NCI-H2171 treated with DMSO at 0.1 percent for 48 hours (cell line): ENCODE measurements at regions not wholly inside any gene's neighbourhood (a gene's known extent, or its start where the extent isn't known, plus 50 kb on each side); places are given as distances from the start of the nearest gene placed in this dataset.
"Not testable (repeated sequence)": the region's sequence is repeated elsewhere in the genome, so short reads cannot be mapped to it uniquely, and the experiment has no call there.

ENCODE experiments used
- DNase-seq: peaks from one replicate; lab custom pipeline; 2025; lab: John Stamatoyannopoulos, UW

DNA sequence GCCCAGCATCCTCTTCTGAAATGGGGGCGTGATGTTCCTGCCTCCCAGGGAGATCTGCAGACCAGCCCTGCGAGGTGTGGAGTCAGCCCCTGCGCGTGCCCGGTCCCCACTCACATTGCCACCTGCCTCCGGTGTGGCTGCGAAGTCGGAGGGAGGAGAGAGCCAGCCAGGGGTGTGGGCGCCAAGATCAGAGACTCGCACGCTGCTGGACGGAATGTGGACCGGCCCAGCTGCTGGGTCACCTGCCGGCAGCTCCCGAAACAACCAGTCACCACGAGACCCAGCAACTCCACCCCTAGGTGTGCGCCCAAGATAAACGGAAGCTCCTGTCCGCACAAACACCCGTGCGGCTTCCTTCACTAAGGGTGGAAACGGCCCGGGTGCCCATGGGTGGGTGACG, 51.1 kb upstream of the EGFL7 start:
- no peak for DNase-seq

DNA sequence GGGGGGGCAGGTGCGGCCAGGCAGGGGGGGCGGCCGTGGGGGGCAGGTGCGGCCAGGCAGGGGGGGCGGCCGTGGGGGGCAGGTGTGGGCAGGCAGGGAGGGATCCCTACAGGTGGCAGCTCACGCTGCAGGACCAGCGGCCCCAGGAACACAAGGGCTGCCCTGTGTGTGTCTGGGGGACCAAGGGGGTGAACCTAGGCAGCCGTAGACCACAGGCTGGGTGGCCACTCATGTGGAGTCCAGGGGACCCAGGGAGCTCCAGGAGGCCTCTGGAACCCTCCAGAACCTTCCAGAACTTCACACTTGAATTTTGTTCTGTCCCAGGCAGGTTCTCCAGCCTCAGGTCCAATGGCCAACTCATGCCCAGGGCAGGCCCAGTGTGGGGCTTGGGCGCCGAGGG, 51.6 kb upstream of the EGFL7 start:
- DNase-seq: no peak

DNA sequence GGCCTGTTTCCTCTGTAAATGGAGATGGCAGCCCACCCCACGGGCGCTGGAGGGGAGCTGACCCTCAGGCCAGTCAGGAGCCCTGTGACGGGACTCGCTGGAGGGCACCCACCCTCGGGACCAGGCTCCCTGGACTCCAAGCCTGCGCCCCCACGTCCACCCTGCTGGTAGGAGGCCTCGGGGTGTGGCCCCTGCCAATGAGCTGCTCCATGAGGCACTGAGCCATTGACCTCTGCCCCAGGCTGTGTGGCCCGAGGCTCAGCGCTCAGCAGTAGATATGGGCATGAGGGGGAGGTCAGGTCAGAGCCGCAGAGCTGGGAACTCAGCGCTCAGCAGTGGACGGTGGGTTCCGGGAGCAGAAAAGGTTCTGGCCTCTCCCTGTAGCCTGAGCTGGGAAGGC, 52.3 kb upstream of the EGFL7 start:
- no peak for DNase-seq

DNA sequence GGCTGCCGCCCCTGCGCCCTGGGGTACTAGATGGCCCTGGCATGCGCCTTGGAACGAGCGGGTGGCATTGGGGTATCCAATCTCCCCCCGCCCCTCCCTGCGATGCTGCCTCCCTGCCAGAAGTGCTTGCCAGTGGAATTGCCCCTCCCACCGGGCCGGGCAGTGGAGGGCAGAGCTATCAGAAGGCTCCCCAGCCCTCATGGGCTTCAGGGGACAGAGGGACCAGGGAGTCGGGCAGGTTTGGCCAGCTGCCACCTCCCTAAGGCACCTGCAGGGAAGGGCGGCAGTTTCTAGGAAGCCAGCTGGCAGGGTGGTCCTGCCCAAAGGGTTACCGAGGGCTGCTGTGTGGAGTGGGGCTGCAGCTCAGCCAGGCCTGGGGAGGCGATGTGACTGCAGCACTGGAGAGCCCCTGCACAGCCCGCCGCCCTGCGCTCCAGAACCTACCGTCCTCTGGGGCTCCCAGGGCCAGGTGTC, 52.8 kb upstream of the EGFL7 start:
- peak; percentile 76 for DNase-seq

DNA sequence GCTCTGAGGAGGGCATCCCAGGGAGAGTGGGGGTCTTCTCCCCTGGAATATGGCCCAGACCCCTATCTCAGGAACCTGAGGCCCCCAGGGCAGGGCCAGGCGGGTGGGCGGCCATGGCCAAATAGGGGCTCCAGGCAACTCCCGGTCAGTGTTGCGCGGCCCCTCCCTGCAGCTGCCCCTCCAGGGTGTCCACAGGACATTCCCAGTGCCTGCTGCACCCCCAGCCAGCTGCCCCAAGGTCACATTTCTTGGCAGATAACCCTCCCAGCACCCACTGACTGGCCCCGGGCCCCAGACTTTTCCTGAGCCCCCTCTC, 53.6 kb upstream of the EGFL7 start:
- DNase-seq: no peak

DNA sequence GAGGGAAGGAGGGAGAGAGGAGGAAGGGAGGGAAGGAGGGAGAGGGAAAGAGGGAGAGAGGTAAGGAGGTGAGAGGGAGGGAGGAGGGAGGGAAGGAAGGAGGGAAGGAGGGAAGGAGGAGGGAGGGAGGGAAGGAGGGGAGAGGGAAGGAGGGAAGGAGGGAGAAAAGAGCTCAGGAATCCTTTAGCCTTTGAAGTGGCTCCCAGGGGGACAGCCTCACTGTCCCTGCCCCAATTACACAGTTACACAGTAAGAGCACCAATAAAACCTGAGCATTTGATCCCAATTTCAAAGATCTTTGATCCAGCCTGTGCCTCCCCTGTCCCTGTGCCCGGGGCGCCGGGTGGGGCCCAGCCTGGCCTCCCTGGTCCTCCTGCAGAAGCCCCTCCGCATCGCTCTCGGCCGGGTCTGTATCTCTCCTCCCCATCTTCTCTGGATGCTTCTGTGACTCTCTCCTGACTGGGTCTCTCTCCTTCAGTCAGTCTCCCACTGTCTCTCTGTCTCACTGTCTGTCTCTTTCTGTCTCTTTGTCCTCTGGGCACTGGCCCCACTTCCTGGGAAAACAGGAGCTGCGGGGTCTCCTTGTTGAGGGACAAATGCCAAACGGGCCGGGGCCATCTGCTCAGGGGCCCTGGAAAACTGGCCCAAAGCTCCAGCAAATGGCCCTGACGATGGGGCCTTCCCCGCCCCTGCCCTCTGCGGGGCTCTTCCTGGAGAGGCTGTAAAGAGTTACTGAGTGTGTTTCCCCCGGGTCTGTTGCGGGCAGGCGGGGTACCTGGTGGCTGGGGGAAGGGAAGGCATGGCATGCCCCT, 54.2 kb upstream of the EGFL7 start:
- DNase-seq: peak; percentile 48

DNA sequence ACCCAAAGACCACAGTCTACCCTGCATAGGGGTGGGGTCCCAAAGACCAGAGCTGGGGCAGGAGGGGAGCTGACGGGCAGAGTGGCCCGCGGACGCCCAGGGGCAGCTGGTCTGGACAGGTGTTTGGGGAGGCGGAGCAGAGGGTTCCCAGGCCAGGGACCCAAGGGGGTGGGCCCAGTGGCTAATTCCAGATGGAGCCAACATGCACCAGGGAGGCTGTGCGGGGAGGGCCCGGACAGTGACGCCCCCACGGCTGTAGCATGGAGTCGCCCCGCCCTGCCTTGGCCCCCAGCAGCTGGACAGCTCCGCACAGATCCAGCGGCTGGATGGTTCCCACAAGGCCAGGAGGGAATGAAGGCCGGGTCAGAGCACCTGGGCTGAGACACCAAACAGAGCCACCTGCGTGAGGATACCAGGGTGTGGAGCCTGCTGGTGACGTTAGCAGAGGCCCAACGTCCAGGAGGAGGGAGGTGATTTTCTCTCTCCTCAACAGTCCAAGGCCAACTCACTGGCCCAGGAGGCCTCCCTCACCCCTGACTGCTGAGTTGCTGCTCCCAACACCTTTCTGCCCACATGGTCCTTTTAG, 55.3 kb upstream of the EGFL7 start:
- no peak for DNase-seq

DNA sequence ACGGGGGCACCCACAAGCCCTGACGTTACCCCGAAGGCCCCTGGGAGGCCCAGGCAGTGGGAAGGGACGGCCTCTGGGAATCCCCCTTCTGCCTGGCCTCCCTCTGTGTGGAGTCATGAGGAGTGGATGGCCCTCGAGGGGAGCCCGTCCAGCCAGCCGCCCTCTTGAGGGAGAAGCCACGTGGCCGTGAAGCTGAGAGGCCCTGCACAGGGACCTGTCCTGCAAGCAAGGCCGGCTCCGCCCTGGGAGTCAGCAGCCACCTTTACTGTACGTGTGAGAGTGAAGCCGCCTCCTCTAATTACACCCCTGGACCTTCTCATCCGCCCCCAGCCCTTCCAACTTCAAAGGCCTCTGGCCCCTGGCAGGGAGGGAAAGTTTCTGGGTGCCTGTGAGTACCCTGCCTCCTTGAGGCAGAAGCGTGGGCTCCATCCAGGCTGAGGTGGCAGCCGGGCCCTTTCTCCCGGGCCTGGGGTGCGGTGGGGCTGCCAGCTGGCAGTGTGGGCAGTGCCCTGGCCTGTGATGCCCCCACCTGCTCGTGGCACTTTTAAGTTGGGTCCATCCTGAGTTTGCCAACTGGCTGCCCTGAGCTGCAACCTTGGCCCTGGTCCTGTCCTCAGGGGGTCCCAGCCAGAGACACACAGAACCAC, 55.9 kb upstream of the EGFL7 start:
- DNase-seq: no peak

DNA sequence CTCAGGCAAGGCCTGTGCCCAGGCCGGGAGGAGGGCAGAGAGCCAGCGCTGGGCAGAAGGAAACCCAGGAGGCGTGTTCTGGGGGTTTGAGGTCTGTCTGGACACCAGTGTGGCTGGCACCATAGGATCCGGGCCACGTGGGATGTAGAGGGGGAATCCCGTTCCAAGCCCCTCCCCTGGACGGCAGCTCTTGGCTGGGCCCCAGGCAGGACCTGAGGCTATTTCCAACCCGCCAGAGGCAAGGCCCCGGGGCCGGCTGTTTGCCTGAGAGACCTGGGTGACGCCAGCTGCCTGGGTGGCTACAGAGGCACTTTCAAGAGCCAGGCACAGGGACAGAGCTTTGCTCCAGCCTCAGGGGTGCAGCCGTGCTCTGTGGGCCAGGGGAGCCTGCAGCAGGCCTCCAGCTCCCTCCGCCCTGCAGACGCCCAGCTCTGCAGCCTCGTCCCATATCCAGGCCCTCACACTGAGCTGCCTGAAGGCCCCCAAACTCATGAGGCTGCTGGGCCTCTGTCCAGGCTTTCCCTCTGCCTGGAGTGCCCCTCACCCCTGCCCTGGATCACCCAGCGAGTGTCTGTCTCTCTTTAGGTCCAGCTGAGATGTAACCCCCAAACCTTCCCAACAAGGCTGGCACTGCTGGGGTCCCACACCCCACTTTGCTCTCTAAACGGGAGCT, 56.6 kb upstream of the EGFL7 start:
- DNase-seq: no peak

DNA sequence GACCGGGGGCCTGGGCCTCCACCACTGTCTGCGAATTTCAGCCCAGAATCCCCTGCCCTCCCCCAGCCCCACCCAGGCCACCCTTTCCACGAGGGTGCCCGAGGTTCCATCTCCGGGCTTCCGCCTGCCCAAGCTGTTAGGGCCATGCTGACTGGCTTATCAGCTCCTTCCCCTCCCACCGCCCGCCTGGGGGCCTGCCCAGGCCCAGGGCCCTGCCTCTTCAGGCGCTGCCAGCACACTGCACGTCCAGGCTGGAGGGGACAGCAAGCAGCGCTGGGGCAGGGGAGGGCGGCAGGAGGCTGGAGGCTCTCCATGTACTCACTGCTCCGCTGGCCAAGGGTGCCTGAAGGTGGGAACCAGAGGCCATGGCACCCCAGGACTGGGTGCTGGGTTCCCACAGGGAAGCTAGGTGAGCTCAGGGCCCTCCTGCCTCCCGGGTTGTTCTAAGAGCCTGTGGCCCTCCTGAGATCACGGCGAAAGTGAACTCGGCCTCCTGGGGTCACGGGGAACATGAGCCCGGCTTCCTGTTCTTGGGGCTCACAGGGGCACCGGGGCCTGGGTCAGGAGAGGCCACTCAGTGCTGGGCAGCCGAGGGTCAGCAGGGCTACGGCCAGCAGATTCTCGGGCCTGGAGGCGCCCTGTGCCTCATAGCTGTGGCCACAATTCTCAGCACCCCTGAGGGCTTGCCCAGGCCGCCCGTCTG, 57.7 kb upstream of the EGFL7 start:
- DNase-seq: no peak

DNA sequence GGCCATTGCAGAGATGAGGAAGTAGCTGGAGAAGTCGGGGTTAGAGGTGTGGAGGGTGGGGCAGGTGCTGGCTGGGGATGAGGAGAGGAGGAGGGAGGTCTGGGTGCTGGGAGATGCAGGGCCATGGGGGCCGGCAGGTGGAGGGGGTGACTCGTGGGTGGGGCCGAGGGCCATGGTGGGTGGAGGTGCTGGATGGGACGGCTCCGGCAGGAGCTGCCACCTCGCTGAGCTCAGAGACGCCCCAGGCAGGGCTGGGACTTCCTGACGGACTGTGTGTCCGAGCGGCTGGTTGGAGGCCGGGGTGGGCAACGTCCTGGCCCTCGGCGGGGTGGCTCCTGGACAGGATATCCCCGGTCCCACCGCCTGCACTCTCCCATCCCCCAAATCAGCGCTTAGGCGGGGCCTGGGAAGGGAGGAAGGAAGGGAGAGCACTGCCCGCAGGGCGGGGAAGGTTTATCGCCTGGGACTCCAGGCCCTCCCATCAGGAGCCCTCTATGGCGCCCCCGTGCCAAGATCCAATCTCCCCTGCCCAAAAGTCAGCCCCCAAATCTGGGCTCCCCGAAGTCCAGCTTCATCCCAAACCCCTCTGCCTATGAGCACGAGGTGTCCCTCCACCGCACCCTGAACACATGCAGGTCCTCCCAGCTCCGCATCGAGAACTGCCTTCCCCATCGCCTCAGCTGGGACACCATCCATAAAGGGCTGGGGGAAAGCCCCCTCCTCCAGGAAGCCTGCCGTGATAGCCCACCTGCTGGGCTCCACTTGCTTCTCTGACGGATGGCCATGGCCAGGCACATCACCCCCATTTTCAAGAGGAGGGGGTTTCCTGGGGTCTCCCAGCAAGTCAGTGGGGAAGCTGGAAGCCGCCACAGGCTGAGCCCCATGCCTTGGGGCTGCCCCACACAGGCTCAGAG, 58.3 kb upstream of the NOTCH1 start:
- DNase-seq: no peak

DNA sequence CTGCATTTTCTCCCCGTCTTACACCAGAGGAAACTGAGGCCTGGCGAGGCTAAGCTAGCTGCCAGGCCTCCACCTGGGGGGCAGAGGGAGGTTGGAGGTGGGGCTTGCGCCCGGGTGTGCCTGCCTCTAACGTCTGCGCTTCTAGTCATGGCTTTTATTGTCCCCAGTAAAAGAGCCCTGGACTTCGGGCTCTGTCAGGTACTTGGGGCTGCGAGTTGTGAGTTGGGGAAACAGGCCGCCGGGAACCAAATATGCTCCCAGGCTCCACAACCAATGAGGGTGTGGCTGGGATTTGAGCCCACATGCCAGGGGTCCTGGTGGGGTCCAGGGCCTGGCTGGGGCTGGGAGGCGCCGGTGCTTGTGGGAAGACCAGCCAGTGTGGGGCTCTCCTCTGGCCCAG, 57.4 kb upstream of the NOTCH1 start:
- DNase-seq: no peak

DNA sequence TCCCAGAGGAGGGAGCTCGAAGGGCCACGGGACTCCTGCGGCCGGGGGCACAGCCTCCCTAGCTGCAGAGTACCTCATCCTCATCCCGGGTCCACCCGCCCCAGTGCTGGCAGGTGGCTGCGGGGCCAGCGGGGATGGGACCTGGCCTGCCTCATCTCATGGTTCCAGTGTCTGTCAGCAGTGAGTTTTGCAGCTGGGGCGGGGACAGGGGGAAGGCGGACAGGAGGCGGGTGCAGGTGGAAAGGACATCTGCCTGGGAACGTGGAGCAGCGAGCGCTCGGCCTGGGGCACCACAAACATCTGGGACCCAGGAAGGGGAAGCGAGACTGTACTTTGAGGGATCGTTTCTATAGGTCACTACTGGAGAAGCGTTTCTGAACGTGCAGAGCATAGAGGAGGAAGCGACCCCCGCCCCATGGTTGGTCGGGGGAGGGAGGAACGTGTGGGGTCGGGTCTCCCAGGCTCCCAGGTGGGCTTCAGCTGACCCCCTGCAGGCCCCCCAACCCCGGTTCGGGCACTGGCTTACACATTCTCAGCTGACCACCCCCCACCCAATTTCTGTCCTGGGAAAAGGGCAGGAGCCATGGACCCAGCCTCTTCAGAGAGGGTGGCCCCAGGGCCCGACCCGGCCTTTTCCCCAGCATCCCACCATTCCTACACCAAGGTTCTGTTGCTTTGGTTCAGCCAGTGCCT, 56.5 kb upstream of the NOTCH1 start:
- peak; percentile 87 for DNase-seq

DNA sequence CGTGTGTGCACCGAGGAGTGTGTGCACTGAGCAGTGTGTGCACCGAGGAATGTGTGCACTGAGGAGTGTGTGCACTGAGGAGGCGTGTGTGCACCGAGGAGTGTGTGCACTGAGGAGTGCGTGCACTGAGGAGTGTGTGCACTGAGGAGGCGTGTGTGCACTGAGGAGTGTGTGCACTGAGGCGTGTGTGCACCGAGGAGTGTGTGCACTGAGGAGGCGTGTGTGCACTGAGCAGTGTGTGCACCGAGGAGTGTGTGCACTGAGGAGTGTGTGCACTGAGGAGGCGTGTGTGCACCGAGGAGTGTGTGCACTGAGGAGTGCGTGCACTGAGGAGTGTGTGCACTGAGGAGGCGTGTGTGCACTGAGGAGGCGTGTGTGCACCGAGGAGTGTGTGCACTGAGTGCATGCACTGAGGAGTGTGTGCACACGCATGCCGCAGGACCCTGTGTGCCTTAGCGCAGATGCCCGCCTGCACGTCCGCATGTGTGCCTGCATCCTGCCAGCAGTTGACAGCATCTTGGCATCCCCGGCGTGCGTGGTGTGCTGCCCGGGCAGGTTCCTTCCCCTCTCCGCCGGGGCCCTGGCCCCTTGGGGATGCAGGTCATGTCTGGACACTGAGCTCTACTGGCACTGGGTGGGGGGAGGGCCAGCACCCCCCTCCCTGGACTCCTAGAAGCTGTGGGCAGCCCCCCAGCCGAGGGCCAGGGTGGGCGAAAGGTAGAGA, 55.6 kb upstream of the NOTCH1 start:
- DNase-seq: peak; percentile 76

DNA sequence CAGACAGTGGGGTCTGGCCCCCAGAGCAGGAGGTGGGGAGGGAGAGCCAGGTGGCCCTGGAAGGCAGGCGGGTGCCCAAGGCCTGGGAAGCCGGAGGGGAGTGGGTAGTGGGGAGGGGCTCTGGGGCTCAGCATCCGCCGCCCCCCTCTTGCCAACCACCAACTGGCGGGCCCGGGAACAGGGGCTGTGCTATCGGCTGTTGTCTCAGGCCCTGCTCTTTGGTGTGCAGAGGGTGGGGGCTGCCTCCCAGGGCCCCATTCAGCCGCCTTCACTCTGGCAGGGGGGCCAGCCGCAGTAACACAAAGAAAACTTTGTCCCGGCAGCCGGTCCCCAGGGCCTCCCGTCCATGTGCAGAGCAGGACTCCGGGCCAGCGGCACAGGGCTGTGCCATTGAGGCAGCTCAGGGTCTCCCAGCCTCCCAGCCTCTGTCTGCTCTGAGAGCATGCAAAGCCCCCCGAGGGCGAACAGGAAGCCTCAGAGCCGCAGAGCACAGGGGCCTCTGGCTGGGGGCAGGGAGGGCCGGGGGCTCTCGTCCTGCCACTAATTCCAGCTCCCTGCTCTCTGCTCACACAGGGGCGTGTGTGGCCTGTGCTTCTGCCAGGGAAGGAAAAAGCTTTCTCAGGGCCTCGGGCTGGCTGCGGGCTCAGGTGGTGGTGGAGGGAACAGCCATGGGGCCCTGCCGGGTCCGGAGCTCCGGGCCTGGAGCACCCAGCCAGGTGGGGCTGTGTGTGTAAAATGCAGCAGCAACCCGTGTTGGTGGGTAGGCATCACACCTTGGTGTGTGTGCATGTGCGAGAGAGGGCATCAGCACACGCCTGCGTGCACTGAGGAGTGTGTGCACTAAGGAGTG, 54.2 kb upstream of the NOTCH1 start:
- peak; percentile 21 for DNase-seq

DNA sequence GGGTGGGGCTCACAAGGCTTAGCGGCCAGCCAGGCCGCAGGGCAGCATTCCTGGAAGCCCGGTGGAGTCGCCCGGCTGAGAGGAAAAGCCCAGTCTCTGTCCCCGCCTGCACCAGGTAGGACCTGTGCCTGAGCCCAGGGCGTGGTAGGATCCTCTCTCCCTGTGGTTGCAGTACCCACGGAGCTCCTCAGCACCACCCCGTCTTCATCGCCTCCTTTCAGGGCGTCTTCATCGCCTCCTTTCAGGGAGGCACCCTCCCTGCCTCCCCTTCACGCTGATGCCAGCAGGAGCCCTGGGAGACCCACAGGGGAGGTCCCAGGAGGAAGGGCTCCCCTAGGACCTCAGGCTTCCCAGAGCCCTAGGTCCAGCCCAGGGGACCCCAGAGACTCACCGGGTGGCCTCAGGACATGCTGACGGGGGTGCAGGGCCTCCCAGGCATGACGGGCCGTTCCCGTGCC, 53.3 kb upstream of the NOTCH1 start:
- no peak for DNase-seq

DNA sequence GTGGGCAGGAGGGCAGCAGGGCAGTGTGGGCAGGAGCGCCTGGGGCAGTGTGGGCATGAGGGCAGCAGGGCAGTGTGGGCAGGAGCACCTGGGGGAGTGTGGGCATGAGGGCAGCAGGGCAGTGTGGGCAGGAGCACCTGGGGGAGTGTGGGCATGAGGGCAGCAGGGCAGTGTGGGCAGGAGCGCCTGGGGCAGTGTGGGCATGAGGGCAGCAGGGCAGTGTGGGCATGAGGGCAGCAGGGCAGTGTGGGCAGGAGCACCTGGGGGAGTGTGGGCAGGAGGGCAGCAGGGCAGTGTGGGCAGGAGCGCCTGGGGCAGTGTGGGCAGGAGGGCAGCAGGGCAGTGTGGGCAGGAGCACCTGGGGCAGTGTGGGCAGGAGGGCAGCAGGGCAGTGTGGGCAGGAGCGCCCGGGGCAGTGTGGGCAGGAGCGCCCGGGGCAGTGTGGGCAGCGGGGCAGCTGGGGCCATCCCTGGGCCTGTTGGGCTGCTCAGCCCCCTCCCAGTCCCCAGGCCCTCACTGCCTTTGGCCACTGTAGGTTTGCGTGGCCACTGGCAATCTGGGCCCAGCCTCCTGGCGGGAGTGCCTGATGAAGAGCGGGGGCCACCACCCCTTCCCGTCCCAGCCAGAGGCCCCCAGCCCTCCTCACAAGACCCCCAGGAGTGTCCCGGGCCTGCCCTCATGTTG, 52.7 kb upstream of the NOTCH1 start:
- DNase-seq: not testable (repeated sequence)

DNA sequence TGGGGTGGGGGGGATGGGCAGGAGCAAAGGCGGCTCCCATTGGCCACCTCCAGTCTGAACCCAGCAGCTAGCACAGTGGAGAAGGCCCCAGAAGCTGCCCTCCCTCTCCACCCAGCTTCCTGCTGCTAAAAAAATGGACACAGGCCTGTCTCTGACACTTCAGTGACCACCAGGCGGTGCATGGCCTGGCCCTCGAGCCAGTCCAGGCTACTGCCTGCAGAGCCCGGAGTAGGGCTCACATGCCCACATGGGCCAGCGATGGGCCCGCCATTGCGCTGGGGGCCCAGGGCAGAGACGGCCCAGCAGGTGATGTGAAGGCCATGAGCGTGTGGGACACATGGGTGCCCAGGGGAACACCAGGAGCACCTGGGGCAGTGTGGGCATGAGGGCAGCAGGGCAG, 52.1 kb upstream of the NOTCH1 start:
- DNase-seq: no peak
